Naive thymus-derived CD4-positive, alpha-beta T cell (primary cell): ENCODE measurements at regions not wholly inside any gene's neighbourhood (a gene's known extent, or its start where the extent isn't known, plus 50 kb on each side); places are given as distances from the start of the nearest gene placed in this dataset.

ENCODE experiments used
- ATAC-seq: fragments of 150-1000 bp; cut with Tn5 transposase; 2 replicates; pipeline ENCODE4 v1.10.0; 2021; ENCODE audit warnings: mild to moderate bottlenecking, moderate library complexity
- CTCF ChIA-PET: fragments of 350-600 bp; sonication (Branson Sonifier 250); formaldehyde crosslinking; loops from one replicate; lab custom pipeline; 2021; ENCODE audit warnings: antibody characterized with exemption; lab: Charles Lee
- POLR2A ChIA-PET: fragments of 350-600 bp; sonication (Branson Sonifier 250); formaldehyde crosslinking; loops from one replicate; lab custom pipeline; 2021; ENCODE audit warnings: antibody characterized with exemption, inconsistent platforms; lab: Charles Lee
- DNase-seq, 9 donors: peaks; one replicate each; pipeline versions ENCODE4 v3.0.0 to v3.0.0-alpha.2; 2020 to 2022; ENCODE audit warnings: mixed read lengths in 1 of 9
- H3K27ac ChIP-seq: one replicate; pipeline ENCODE4 v1.7.0; 2013; ENCODE audit warnings: mild to moderate bottlenecking, low read depth, low read length, moderate library complexity
- H3K27me3 ChIP-seq, 2 donors: one replicate each; pipeline ENCODE4 v1.7.0; 2013; ENCODE audit warnings: low read length in 2 of 2, mild to moderate bottlenecking in 2 of 2, moderate library complexity in 2 of 2; ENCODE audit not compliant: control insufficient read depth in 2 of 2, insufficient read depth in 2 of 2
- H3K36me3 ChIP-seq, 3 experiments: 1 replicate in 2 of 3; 2 replicates in 1 of 3; pipeline ENCODE4 v1.7.0; 2013; ENCODE audit warnings: low read length in 3 of 3, mild to moderate bottlenecking in 3 of 3, moderate library complexity in 1 of 3; ENCODE audit not compliant: insufficient read depth in 3 of 3, control insufficient read depth in 2 of 3
- H3K4me1 ChIP-seq, 2 donors: one replicate each; pipeline ENCODE4 v1.7.0; 2013; ENCODE audit warnings: low read length in 2 of 2, mild to moderate bottlenecking in 2 of 2, moderate library complexity in 1 of 2; ENCODE audit not compliant: control insufficient read depth in 2 of 2, insufficient read depth in 2 of 2
- H3K4me3 ChIP-seq: 2 replicates; pipeline ENCODE4 v1.7.0; 2013; ENCODE audit warnings: mild to moderate bottlenecking, low read length
- H3K9me3 ChIP-seq, 3 experiments: 1 replicate in 2 of 3; 2 replicates in 1 of 3; pipeline ENCODE4 v1.7.0; 2013; ENCODE audit warnings: low read length in 3 of 3; ENCODE audit not compliant: control insufficient read depth in 2 of 3
- H3K27ac Mint-ChIP-seq, 9 donors: one replicate each; pipeline ENCODE4 v1.8.0; 2020 to 2022; ENCODE audit warnings: mixed read lengths in 9 of 9, mild to moderate bottlenecking in 8 of 9, moderate library complexity in 5 of 9, inconsistent platforms in 2 of 9
- H3K27me3 Mint-ChIP-seq, 5 donors: one replicate each; pipeline ENCODE4 v1.8.0; 2021 to 2022; ENCODE audit warnings: mixed read lengths in 5 of 5, mild to moderate bottlenecking in 1 of 5
- H3K36me3 Mint-ChIP-seq, 5 donors: one replicate each; pipeline ENCODE4 v1.8.0; 2020 to 2022; ENCODE audit warnings: mixed read lengths in 5 of 5, mild to moderate bottlenecking in 3 of 5, inconsistent platforms in 1 of 5
- H3K4me1 Mint-ChIP-seq, 7 donors: one replicate each; pipeline ENCODE4 v1.8.0; 2020 to 2022; ENCODE audit warnings: mixed read lengths in 7 of 7, mild to moderate bottlenecking in 3 of 7, inconsistent platforms in 1 of 7
- H3K4me3 Mint-ChIP-seq, 10 donors: one replicate each; pipeline ENCODE4 v1.8.0; 2020 to 2022; ENCODE audit warnings: mild to moderate bottlenecking in 10 of 10, mixed read lengths in 10 of 10, moderate library complexity in 6 of 10, inconsistent platforms in 2 of 10
- H3K9me3 Mint-ChIP-seq, 11 donors: one replicate each; pipeline ENCODE4 v1.8.0; 2020 to 2022; ENCODE audit warnings: mixed read lengths in 11 of 11, mild to moderate bottlenecking in 4 of 11, inconsistent platforms in 1 of 11, moderate library complexity in 1 of 11
- intact Hi-C, 2 donors: fragments of 100-400 bp; cut with micrococcal nuclease; formaldehyde crosslinking; loops; one replicate each; pipeline ENCODE4 v1.15.1; 2023

- H3K9me3 ChIP-seq = no peaks in the 10 kb centered on the region
- H3K4me1 ChIP-seq = no peaks in the 10 kb centered on the region
- Mint-ChIP-seq H3K4me3 (no peak overlapping the region), H3K27me3 (peaks cover 0 to 3% (median 0%) of the 10 kb centered on the region in 5 donors), H3K27ac (no peak overlapping the region), H3K36me3 (no peaks in the 10 kb centered on the region), H3K4me1 (no peaks in the 10 kb centered on the region), H3K9me3 (peaks cover 0 to 1% (median 0%) of the 10 kb centered on the region in 11 donors)
- no peaks in the 10 kb centered on the region for H3K36me3 ChIP-seq
- ChIA-PET CTCF (interaction anchor here (0.7 kb wide), 1 partner anchor 27 kb away, joined by 5 read pairs; no protein-coding TSS in a partner anchor), POLR2A (interaction anchor here (0.6 kb wide), 1 partner anchor 38 kb away, joined by 3 read pairs; no protein-coding TSS in a partner anchor)
- no peaks in the 10 kb centered on the region for H3K27me3 ChIP-seq
- ATAC-seq = no peak
- DNase-seq = no peak
- no peak overlapping the region for H3K4me3 ChIP-seq
- intact Hi-C loops = no loop called here
- H3K27ac ChIP-seq = no peak overlapping the region
These were observed 108.4 kb downstream of the KLF6 start for GRCh38 chr10:3676564-3676963.

GRCh38 chr10:3672220-3672619 is 112.8 kb downstream of the KLF6 start:
- peaks cover 0 to 3% (median 0%) of the 10 kb centered on the region in 5 donors for H3K27me3 Mint-ChIP-seq
- ATAC-seq = no peak
- no peak overlapping the region for H3K4me3 ChIP-seq
- ChIA-PET POLR2A (no interaction called here), CTCF (no interaction called here)
- peaks cover 16 to 20% of the 10 kb centered on the region in 2 donors for H3K4me1 ChIP-seq
- no peaks in the 10 kb centered on the region for H3K36me3 Mint-ChIP-seq
- no peak overlapping the region for H3K27ac ChIP-seq
- H3K27ac Mint-ChIP-seq = no peak overlapping the region
- H3K9me3 Mint-ChIP-seq = no peaks in the 10 kb centered on the region
- no peaks in the 10 kb centered on the region for H3K27me3 ChIP-seq
- no peaks in the 10 kb centered on the region for H3K9me3 ChIP-seq
- intact Hi-C loops = no loop called here
- no peak overlapping the region for H3K4me3 Mint-ChIP-seq
- peaks cover 21 to 38% (median 29%) of the 10 kb centered on the region in 7 donors for H3K4me1 Mint-ChIP-seq
- DNase-seq = no peak
- H3K36me3 ChIP-seq = no peaks in the 10 kb centered on the region

- CTCF ChIA-PET = no interaction called here
- Histone ChIP-seq H3K4me1 (peaks cover 24 to 28% of the 10 kb centered on the region in 2 donors), H3K27me3 (no peaks in the 10 kb centered on the region), H3K27ac (no peak overlapping the region), H3K36me3 (no peaks in the 10 kb centered on the region), H3K9me3 (no peaks in the 10 kb centered on the region), H3K4me3 (no peak overlapping the region)
- POLR2A ChIA-PET = no interaction called here
- Mint-ChIP-seq H3K27me3 (peaks cover 0 to 3% (median 0%) of the 10 kb centered on the region in 5 donors), H3K4me1 (peaks cover 27 to 46% (median 37%) of the 10 kb centered on the region in 7 donors), H3K4me3 (no peak overlapping the region), H3K36me3 (no peaks in the 10 kb centered on the region), H3K27ac (no peak overlapping the region), H3K9me3 (no peaks in the 10 kb centered on the region)
- ATAC-seq = no peak
- no peak for DNase-seq
- intact Hi-C loops = no loop called here
These were observed 113.5 kb downstream of the KLF6 start for GRCh38 chr10:3671386-3671955.

GRCh38 chr10:3668966-3669330 is 116.1 kb downstream of the KLF6 start:
- POLR2A ChIA-PET = interaction anchor here (0.7 to 3.4 kb wide), 6 partner anchors 9 to 160 kb away, joined by 3 to 17 read pairs (median 5); partner anchors contain the start of gene KLF6
- Histone ChIP-seq H3K4me1 (peaks cover 33% of the 10 kb centered on the region in 2 donors), H3K27me3 (no peaks in the 10 kb centered on the region), H3K27ac (peak overlapping the region; percentile 65), H3K4me3 (peak overlapping the region; percentile 63), H3K9me3 (no peaks in the 10 kb centered on the region), H3K36me3 (no peaks in the 10 kb centered on the region)
- peak overlapping the region; percentile 82 to 98 (median 88) for H3K4me3 Mint-ChIP-seq
- ATAC-seq (peak; percentile 86), DNase-seq (peak in 6 of 9 donors; percentile 71 to 83 (median 76))
- H3K27ac Mint-ChIP-seq = peak overlapping the region; percentile 36 to 96 (median 93)
- H3K4me1 Mint-ChIP-seq = peaks cover 27 to 51% (median 40%) of the 10 kb centered on the region in 7 donors
- no peaks in the 10 kb centered on the region for H3K27me3 Mint-ChIP-seq
- no peaks in the 10 kb centered on the region for H3K9me3 Mint-ChIP-seq
- intact Hi-C loops = loop anchor here (1.0 to 10.0 kb wide), 10 partner anchors 89 to 496 kb away; partner anchors contain the start of gene PITRM1 (in 1 of the 2)
- H3K36me3 Mint-ChIP-seq = no peaks in the 10 kb centered on the region
- CTCF ChIA-PET = no interaction called here

GRCh38 chr10:3668276-3668965 is 116.6 kb downstream of the KLF6 start:
- H3K4me1 Mint-ChIP-seq = peaks cover 27 to 51% (median 40%) of the 10 kb centered on the region in 7 donors
- H3K9me3 Mint-ChIP-seq = no peaks in the 10 kb centered on the region
- ATAC-seq = peak; percentile 91
- Histone ChIP-seq H3K4me3 (peak overlapping the region; percentile 63), H3K9me3 (no peaks in the 10 kb centered on the region), H3K27ac (peak overlapping the region; percentile 65), H3K27me3 (no peaks in the 10 kb centered on the region), H3K4me1 (peaks cover 33% of the 10 kb centered on the region in 2 donors), H3K36me3 (no peaks in the 10 kb centered on the region)
- H3K36me3 Mint-ChIP-seq = no peaks in the 10 kb centered on the region
- intact Hi-C loops = loop anchor here (1.0 to 10.0 kb wide), 9 partner anchors 90 to 496 kb away; partner anchors contain the start of gene PITRM1 (in 1 of the 2)
- peak; percentile 34 to 85 (median 77) for DNase-seq
- H3K4me3 Mint-ChIP-seq = peak overlapping the region; percentile 82 to 98 (median 88)
- CTCF ChIA-PET = no interaction called here
- no peaks in the 10 kb centered on the region for H3K27me3 Mint-ChIP-seq
- peak overlapping the region; percentile 36 to 96 (median 93) for H3K27ac Mint-ChIP-seq
- POLR2A ChIA-PET = interaction anchor here (0.7 to 3.4 kb wide), 7 partner anchors 9 to 160 kb away, joined by 3 to 17 read pairs (median 4); partner anchors contain the start of gene KLF6

- Histone ChIP-seq H3K9me3 (no peaks in the 10 kb centered on the region), H3K27ac (no peak overlapping the region), H3K4me1 (peaks cover 33% of the 10 kb centered on the region in 2 donors), H3K36me3 (no peaks in the 10 kb centered on the region), H3K4me3 (peak overlapping the region; percentile 25), H3K27me3 (no peaks in the 10 kb centered on the region)
- Mint-ChIP-seq H3K36me3 (no peaks in the 10 kb centered on the region), H3K9me3 (no peaks in the 10 kb centered on the region), H3K4me3 (peak overlapping the region; percentile 63 to 98 (median 78)), H3K27me3 (no peaks in the 10 kb centered on the region), H3K27ac (peak overlapping the region; percentile 39 to 85 (median 65)), H3K4me1 (peaks cover 31 to 58% (median 40%) of the 10 kb centered on the region in 7 donors)
- intact Hi-C loops = loop anchor here (5.0 to 10.0 kb wide), 4 partner anchors 111 to 466 kb away; no protein-coding TSS in a partner anchor
- ATAC-seq (no peak), DNase-seq (peak in 6 of 9 donors; percentile 24 to 38 (median 30))
- CTCF ChIA-PET = no interaction called here
- POLR2A ChIA-PET = interaction anchor here (0.8 to 3.4 kb wide), 5 partner anchors 11 to 118 kb away, joined by 3 to 17 read pairs (median 4); partner anchors contain the start of gene KLF6
These were observed 118.3 kb downstream of the KLF6 start for GRCh38 chr10:3666525-3667302.
